Hematopoietic multipotent progenitor cell treated with erythropoietin and hydrocortisone succinate and interleukin-3 and kit ligand, for 17 days (in vitro differentiated cells): ENCODE measurements at regions not wholly inside any gene's neighbourhood (a gene's known extent, or its start where the extent isn't known, plus 50 kb on each side); places are given as distances from the start of the nearest gene placed in this dataset.
"Not testable (repeated sequence)": the region's sequence is repeated elsewhere in the genome, so short reads cannot be mapped to it uniquely, and the experiment has no call there.

ENCODE experiments used
- DNase-seq: peaks from one replicate; pipeline ENCODE4 v3.0.0-alpha.2; 2015; ENCODE audit warnings: low spot score

- DNase-seq, result no peak
Observed at GRCh38 chr5:96101358-96102089, 139.9 kb upstream of the ELL2 start.

DNA sequence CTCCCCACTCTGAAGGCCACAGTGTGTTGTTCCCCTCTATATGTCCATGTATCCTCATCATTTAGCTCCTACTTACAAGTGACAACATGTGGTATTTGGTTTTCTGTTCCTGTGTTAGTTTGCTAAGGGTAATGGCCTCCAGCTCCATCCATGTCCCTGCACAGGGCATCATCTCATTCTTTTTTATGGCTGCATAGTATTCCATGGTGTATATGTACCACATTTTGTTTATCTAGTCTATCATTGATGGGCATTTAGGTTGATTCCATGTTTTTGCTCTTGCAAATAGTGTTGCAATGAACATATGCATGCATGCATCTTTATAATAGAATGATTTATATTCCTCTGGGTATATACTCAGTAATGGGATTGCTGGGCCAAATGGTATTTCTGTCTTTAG is 135.8 kb upstream of the ELL2 start:
- not testable (repeated sequence) for DNase-seq

- DNase-seq, result no peak
Observed at GRCh38 chr5:96096724-96097123, 135.1 kb upstream of the ELL2 start.

- DNase-seq, result no peak
Observed at GRCh38 chr5:96094904-96095303, 133.3 kb upstream of the ELL2 start.

DNA sequence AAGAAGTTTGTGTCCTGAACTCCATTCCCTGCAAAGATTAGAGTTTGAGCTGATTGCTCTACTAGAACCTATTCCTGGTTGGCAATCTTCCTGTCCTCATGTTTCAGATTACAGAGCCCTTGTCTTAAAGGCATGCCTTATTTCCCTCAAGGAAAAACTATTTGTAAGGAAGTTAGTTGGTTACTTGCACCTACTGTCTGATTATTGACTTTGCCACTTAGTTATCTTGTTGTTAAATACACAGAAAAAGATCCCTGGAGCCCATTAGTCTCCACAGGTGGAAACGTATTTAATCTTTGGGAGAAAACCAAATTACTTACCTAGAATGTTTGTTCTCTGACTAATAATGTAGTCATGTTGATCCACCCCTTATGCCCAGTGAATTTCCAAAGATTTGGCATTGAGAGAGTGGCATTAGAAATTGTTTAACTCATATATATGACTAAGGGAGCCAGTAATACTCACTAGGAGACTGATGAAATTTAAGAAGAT is 132.3 kb upstream of the ELL2 start:
- DNase-seq, result no peak

DNA sequence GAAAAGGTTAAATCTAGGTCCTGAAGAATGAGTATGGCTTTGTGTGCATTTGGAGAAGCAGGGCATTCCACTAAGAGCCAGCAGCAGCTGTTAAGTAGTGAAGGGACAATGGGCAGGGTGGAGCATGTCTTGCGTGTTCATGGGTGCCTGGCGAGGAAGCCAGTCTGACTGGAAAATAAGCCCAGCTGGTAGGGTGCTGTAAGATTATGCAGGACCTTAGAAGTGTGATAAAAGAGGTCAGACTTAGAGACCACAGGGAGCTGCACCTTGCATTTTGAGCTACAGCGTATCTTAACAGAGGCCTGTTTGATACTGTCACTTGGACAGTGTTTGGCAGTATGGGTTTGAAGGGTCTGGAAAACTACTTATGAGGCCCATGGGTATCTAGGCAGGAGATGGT is 131.7 kb upstream of the ELL2 start:
- no peak for DNase-seq

GRCh38 chr5:96091874-96092273 is 130.2 kb upstream of the ELL2 start:
- no peak for DNase-seq

DNA sequence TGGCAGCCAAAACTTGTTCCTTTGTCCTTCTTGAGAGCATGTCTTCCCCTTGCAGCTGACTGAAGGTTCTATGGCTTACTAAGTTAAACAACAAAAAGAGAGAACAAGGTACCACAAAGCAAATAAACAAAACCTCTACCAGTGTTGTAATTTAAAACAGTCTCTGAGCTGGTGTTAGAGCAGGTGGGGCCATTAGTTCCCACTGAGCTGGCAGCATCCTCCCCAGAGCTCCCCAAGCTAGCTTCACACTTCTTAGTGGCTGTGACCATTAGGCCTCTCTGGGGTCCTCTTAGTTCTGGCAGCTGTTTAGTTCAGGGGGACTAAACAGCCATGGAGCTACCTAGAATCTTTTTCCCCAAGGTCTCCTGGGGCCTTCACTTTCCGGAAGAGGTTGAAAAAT is 128.6 kb upstream of the ELL2 start:
- DNase-seq, result no peak

DNA sequence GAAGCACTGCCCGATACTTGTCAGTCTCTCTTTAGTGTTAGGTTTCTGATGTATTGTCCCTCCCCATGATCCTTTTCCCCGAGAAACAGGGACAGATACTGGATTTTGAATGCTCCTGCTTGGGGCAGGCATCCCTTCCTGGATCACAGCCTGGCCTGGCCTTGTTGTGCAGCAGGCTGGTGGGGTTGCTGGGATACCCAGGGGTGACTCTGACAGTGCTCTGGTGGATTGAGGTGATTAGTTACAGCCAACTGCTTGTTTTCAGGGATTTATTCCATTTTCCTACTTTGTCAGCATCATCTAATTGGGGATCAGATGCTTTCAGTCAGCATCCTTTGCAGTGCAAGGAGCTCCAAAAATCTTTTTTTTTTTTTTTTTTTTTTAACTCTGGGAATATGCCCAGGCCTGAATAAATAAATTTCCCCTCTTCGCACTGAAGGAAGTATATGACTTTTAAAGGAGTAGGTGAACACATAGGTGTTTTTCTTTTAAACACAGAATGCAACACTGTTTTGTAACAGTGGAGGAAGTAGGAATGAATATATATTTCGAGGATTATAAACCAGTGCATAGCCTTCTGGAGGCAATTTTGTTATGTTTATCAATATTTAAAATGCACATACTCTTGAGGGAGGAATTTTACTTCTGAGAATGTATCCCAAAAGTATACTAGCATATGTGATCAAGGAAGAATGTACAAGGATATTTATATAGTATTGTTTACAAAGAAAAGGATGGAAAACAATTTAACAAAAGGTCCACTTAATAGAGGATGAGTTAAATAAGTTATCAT is 127.3 kb upstream of the ELL2 start:
- DNase-seq, result no peak

- no peak for DNase-seq
Observed at GRCh38 chr5:96087939-96088338, 126.3 kb upstream of the ELL2 start.

DNA sequence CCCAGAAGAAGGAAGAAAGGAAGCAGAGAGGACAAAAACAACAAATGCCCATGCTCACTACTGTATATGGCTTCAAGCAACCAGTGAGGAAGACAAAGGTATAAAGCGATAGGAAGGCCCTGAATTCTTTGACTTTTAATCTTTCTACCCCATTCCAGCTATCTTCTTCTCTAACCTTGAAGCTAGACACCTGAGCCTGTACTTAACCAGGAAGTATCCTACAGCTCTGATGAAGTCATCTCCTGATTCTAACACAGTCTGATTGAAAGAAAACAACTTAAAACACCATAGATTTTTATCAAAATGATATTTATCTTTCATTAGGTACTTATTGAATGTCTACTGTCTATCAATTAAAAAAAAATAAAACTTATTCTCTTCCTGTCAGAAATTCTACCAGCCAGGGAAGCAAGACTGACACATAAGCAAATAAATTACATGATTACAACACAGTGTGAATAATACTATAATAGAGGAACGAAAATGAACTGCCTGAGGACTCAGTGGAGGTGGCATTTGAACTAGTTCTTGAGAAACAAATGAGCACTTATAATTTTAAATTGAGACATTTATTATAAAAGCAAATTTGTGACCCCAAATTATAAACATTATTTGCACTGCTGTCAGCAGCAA is 123.3 kb upstream of the ELL2 start:
- DNase-seq, result no peak

- DNase-seq, result no peak
Observed at GRCh38 chr5:96083361-96083881, 121.8 kb upstream of the ELL2 start.

- peak; percentile 19 for DNase-seq
Observed at GRCh38 chr5:96081276-96081858, 119.7 kb upstream of the ELL2 start.

DNA sequence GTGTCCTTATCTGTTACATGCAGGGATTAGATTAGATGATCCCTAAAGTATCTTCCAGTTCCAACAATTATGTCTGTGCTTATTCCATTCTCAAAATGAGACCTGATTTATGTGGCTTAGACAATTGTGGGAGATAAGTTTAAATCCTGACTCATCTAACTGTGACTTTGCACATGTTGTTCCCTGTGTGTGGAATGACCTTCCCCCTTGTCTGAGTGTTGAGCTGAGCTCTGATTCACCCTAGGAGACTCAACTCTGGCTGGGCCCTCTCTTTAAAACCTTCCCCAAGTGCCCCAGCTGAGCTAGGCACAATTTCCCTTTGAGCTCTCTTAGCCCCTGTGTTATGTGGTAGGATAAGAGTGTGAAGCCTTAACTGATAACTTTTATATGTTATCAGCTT is 118.9 kb upstream of the ELL2 start:
- no peak for DNase-seq

DNA sequence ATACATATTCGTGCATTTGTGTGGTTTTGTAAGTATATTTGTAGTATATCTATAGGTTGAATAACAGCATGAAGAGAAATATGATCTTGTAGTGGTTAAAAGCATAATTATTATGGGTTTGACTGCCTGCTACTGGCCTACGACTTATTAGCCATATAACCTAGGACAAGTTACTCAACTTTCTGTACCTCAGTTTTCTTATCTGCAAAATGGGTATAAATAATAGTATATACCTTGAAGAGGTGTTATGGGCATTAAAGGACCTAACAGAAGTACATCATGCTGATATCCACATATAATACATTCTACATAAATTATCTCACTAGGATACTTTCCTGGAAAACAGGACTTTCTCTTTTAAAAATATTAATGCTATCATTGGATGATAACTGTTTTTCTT is 118.3 kb upstream of the ELL2 start:
- DNase-seq, result no peak

GRCh38 chr5:96079075-96079474 is 117.4 kb upstream of the ELL2 start:
- no peak for DNase-seq

DNA sequence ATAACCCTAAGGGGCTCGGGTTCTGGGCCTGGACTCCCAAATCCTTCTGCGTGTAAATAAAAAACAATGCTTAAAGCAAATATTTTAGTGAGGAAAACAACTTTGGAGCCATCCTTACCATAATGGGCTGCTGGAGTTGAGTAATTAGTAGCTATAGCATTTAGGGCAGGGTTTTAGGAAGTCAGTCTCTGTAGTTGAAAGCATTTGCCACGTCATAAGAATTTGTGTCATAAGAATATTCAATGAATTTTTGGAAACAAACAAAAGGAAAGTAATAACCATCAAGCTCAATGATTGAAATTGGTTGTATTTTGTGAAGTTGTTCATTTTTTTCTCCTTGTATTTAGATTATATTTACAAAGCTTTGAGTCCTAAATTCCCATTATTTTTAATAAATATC is 114.8 kb upstream of the ELL2 start:
- DNase-seq, result no peak

- DNase-seq, result no peak
Observed at GRCh38 chr5:96075579-96076289, 114.1 kb upstream of the ELL2 start.

GRCh38 chr5:96074870-96075269 is 113.2 kb upstream of the ELL2 start:
- no peak for DNase-seq

GRCh38 chr5:96074460-96074859 is 112.8 kb upstream of the ELL2 start:
- DNase-seq, result no peak

- DNase-seq, result no peak
Observed at GRCh38 chr5:96072791-96073165, 111.1 kb upstream of the ELL2 start.
